HepG2 (cell line): ENCODE measurements at regions not wholly inside any gene's neighbourhood (a gene's known extent, or its start where the extent isn't known, plus 50 kb on each side); places are given as distances from the start of the nearest gene placed in this dataset.

Source experiments
- ERF ChIP-seq: IDR thresholded peaks from 2 replicates; pipeline ENCODE4 v1.6.1; 2018; ENCODE audit warnings: missing biosample characterization, missing genetic modification reagents
- NCOR1 ChIP-seq: fragments of 200-600 bp; sonication (generic); IDR thresholded peaks from 2 replicates; pipeline ENCODE4 v1.7.0; 2017; ENCODE audit warnings: antibody characterized with exemption, low read length, borderline replicate concordance
- RNF2 ChIP-seq: fragments of 450-650 bp; conservative IDR thresholded peaks from 2 replicates; pipeline ENCODE4 v1.6.1; 2016; ENCODE audit warnings: low read depth
- TF ChIP-seq, protein P1 (sequence below): sonication (generic); formaldehyde crosslinking; IDR thresholded peaks from 2 replicates; pipeline ENCODE4 v1.5.0; 2020; ENCODE audit warnings: missing genetic modification reagents

DNA sequence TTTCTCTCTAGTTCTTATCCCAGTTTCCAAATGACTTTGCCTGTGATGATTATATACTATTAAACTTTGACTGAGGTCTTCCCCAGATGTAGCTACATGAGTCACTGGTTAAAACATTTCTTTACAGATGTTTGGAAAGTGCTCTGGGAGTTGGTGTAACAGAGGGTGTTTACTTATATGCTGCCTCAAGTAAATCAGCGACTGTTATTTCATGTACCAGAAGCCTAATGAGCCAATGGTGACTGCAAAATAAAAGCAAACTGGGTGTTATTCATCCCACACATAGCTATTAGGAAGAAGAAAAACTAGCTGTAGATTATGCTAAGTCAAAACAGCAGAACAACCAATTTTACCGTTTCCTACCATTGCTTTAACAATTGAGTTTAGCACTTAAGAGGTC lies 929.7 kb upstream of the SEMA6A start:
- no peak for TF ChIP-seq NCOR1
- TF ChIP-seq RNF2: no peak
- TF ChIP-seq, protein P1, sequence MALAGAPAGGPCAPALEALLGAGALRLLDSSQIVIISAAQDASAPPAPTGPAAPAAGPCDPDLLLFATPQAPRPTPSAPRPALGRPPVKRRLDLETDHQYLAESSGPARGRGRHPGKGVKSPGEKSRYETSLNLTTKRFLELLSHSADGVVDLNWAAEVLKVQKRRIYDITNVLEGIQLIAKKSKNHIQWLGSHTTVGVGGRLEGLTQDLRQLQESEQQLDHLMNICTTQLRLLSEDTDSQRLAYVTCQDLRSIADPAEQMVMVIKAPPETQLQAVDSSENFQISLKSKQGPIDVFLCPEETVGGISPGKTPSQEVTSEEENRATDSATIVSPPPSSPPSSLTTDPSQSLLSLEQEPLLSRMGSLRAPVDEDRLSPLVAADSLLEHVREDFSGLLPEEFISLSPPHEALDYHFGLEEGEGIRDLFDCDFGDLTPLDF: no peak
- TF ChIP-seq ERF (CRISPR knock-in tag): no peak
